HG02623 (cell line): ENCODE measurements at regions not wholly inside any gene's neighbourhood (a gene's known extent, or its start where the extent isn't known, plus 50 kb on each side); places are given as distances from the start of the nearest gene placed in this dataset.

Source experiments
- ATAC-seq: cut with Tn5 transposase; IDR thresholded peaks from one replicate; pipeline ENCODE4 v1.9.1; 2021; ENCODE audit warnings: moderate library complexity; ENCODE audit not compliant: unreplicated experiment

GRCh38 chr2:9156483-9156882 lies 50.1 kb upstream of the ASAP2 start:
- ATAC-seq = no peak

GRCh38 chr2:9154061-9154460 lies 52.6 kb upstream of the ASAP2 start:
- no peak for ATAC-seq

- no peak for ATAC-seq
Measured at GRCh38 chr2:9153643-9153980, 53.0 kb upstream of the ASAP2 start.

GRCh38 chr2:9152975-9153642 lies 53.5 kb upstream of the ASAP2 start:
- ATAC-seq = no peak

GRCh38 chr2:9150906-9151305 lies 55.7 kb upstream of the ASAP2 start:
- no peak for ATAC-seq

- no peak for ATAC-seq
Measured at GRCh38 chr2:9150568-9150900, 56.1 kb upstream of the ASAP2 start.

- no peak for ATAC-seq
Measured at GRCh38 chr2:9149726-9150567, 56.7 kb upstream of the ASAP2 start.

GRCh38 chr2:9149388-9149660 lies 57.3 kb upstream of the ASAP2 start:
- no peak for ATAC-seq

GRCh38 chr2:9146646-9147045 lies 60.0 kb upstream of the ASAP2 start:
- no peak for ATAC-seq

GRCh38 chr2:9145752-9146430 lies 60.7 kb upstream of the ASAP2 start:
- no peak for ATAC-seq

GRCh38 chr2:9145109-9145751 lies 61.4 kb upstream of the ASAP2 start:
- no peak for ATAC-seq

GRCh38 chr2:9144617-9145016 lies 62.0 kb upstream of the ASAP2 start:
- ATAC-seq = no peak

GRCh38 chr2:9144046-9144445 lies 62.6 kb upstream of the ASAP2 start:
- no peak for ATAC-seq

GRCh38 chr2:9143264-9143815 lies 63.3 kb upstream of the ASAP2 start:
- ATAC-seq = no peak

GRCh38 chr2:9142551-9143263 lies 63.9 kb upstream of the ASAP2 start:
- ATAC-seq = peak; percentile 93

GRCh38 chr2:9141706-9142460 lies 64.7 kb upstream of the ASAP2 start:
- ATAC-seq = no peak

GRCh38 chr2:9141091-9141667 lies 65.4 kb upstream of the ASAP2 start:
- ATAC-seq = no peak

- ATAC-seq = no peak
Measured at GRCh38 chr2:9140645-9141044, 66.0 kb upstream of the ASAP2 start.

- ATAC-seq = no peak
Measured at GRCh38 chr2:9139491-9140443, 66.8 kb upstream of the ASAP2 start.
